Smooth muscle cell (in vitro differentiated cells): ENCODE measurements at regions not wholly inside any gene's neighbourhood (a gene's known extent, or its start where the extent isn't known, plus 50 kb on each side); places are given as distances from the start of the nearest gene placed in this dataset.
A peak's percentile ranks its signal among the peaks of the same experiment; 100 is the strongest.

Experiments
- DNase-seq: peaks from one replicate; lab custom pipeline; 2025; ENCODE audit not compliant: unreplicated experiment; lab: John Stamatoyannopoulos, UW
- H2AFZ ChIP-seq: fragments of 200-600 bp; sonication (generic); 2 replicates; pipeline ENCODE4 v1.6.0; 2016; ENCODE audit warnings: antibody characterized with exemption, low read depth, mild to moderate bottlenecking
- H3F3A ChIP-seq: fragments of 200-600 bp; sonication (generic); 2 replicates; pipeline ENCODE4 v1.6.0; 2017; ENCODE audit warnings: antibody characterized with exemption, low read depth
- H3K27ac ChIP-seq: fragments of 200-600 bp; sonication (generic); 2 replicates; pipeline ENCODE4 v1.5.1; 2016; ENCODE audit warnings: low read depth, mild to moderate bottlenecking
- H3K27me3 ChIP-seq: fragments of 200-600 bp; sonication (generic); 2 replicates; pipeline ENCODE4 v1.6.1; 2016; ENCODE audit warnings: low read depth, mild to moderate bottlenecking
- H3K36me3 ChIP-seq: fragments of 200-600 bp; sonication (generic); 2 replicates; pipeline ENCODE4 v1.5.1; 2016; ENCODE audit warnings: low read depth
- H3K4me1 ChIP-seq: fragments of 200-600 bp; sonication (generic); 2 replicates; pipeline ENCODE4 v1.5.1; 2016; ENCODE audit warnings: low read depth
- H3K4me2 ChIP-seq: fragments of 200-600 bp; sonication (generic); 2 replicates; pipeline ENCODE4 v1.6.0; 2016; ENCODE audit warnings: mild to moderate bottlenecking
- H3K4me3 ChIP-seq: fragments of 200-600 bp; sonication (generic); 2 replicates; pipeline ENCODE4 v1.5.1; 2016; ENCODE audit warnings: mild to moderate bottlenecking
- H3K79me2 ChIP-seq: fragments of 200-600 bp; sonication (generic); 2 replicates; pipeline ENCODE4 v1.6.0; 2016; ENCODE audit warnings: low read depth, mild to moderate bottlenecking
- H3K9ac ChIP-seq: fragments of 200-600 bp; sonication (generic); 2 replicates; pipeline ENCODE4 v1.6.0; 2016; ENCODE audit warnings: low read depth
- H3K9me3 ChIP-seq: fragments of 200-600 bp; sonication (generic); replicated peaks from 2 replicates; pipeline ENCODE4 v1.5.1; 2016; ENCODE audit warnings: low read depth
- H4K20me1 ChIP-seq: fragments of 200-600 bp; sonication (generic); 2 replicates; pipeline ENCODE4 v1.6.0; 2016; ENCODE audit warnings: low read depth
- CTCF ChIP-seq: fragments of 200-600 bp; sonication (generic); IDR thresholded peaks from 2 replicates; pipeline ENCODE4 v1.5.1; 2017; ENCODE audit warnings: borderline replicate concordance, mild to moderate bottlenecking, antibody characterized with exemption; ENCODE audit not compliant: insufficient read depth, poor library complexity, severe bottlenecking
- WGBS: methylation state at CpG from one replicate; pipeline ENCODE4 v1.1.7; 2016; ENCODE audit warnings: low lambda C conversion rate; 5-methylcytosine and 5-hydroxymethylcytosine counted together

GRCh38 chr2:198214114-198214596 lies 409.8 kb downstream of the PLCL1 start:
- no peaks in the 10 kb centered on the region for H3K9me3 ChIP-seq
- DNase-seq = no peak
- no peak overlapping the region for H3K27ac ChIP-seq
- no peak overlapping the region for H3K4me2 ChIP-seq
- no peaks in the 10 kb centered on the region for H3F3A ChIP-seq
- WGBS = 88% methylated on average over 5 of the region's 5 CpGs
- no peaks in the 10 kb centered on the region for H3K79me2 ChIP-seq
- H2AFZ ChIP-seq = peak overlapping the region; percentile 6
- H3K4me3 ChIP-seq = no peak overlapping the region
- H3K36me3 ChIP-seq = no peaks in the 10 kb centered on the region
- H4K20me1 ChIP-seq = no peaks in the 10 kb centered on the region
- H3K4me1 ChIP-seq = no peaks in the 10 kb centered on the region
- no peak for TF ChIP-seq CTCF
- H3K9ac ChIP-seq = no peak overlapping the region
- H3K27me3 ChIP-seq = no peaks in the 10 kb centered on the region

GRCh38 chr2:198213253-198213652 lies 408.9 kb downstream of the PLCL1 start:
- H4K20me1 ChIP-seq = no peaks in the 10 kb centered on the region
- H2AFZ ChIP-seq = peak overlapping the region; percentile 6
- DNase-seq = no peak
- no peaks in the 10 kb centered on the region for H3K36me3 ChIP-seq
- 68% methylated on average over 1 of the region's 1 CpG for WGBS
- H3K4me1 ChIP-seq = no peaks in the 10 kb centered on the region
- no peak overlapping the region for H3K27ac ChIP-seq
- no peaks in the 10 kb centered on the region for H3K9me3 ChIP-seq
- H3F3A ChIP-seq = no peaks in the 10 kb centered on the region
- H3K9ac ChIP-seq = no peak overlapping the region
- no peaks in the 10 kb centered on the region for H3K79me2 ChIP-seq
- no peak for TF ChIP-seq CTCF
- H3K27me3 ChIP-seq = no peaks in the 10 kb centered on the region
- H3K4me3 ChIP-seq = no peak overlapping the region
- H3K4me2 ChIP-seq = no peak overlapping the region

GRCh38 chr2:198211706-198212105 lies 407.3 kb downstream of the PLCL1 start:
- Histone ChIP-seq H3K9ac (no peak overlapping the region), H3K27me3 (no peaks in the 10 kb centered on the region), H3K4me1 (no peaks in the 10 kb centered on the region), H4K20me1 (no peaks in the 10 kb centered on the region), H3K4me3 (no peak overlapping the region), H3K36me3 (no peaks in the 10 kb centered on the region), H3K79me2 (no peaks in the 10 kb centered on the region), H3K9me3 (no peaks in the 10 kb centered on the region), H3K27ac (no peak overlapping the region), H2AFZ (no peak overlapping the region), H3K4me2 (no peak overlapping the region), H3F3A (no peaks in the 10 kb centered on the region)
- TF ChIP-seq CTCF = no peak
- 96% methylated on average over 2 of the region's 2 CpGs for WGBS
- DNase-seq = no peak

GRCh38 chr2:198203336-198204069 lies 399.1 kb downstream of the PLCL1 start:
- H2AFZ ChIP-seq = no peak overlapping the region
- H3K79me2 ChIP-seq = no peaks in the 10 kb centered on the region
- no peak overlapping the region for H3K4me2 ChIP-seq
- H3K4me1 ChIP-seq = no peaks in the 10 kb centered on the region
- H3K36me3 ChIP-seq = no peaks in the 10 kb centered on the region
- 78% methylated on average over 3 of the region's 3 CpGs for WGBS
- no peaks in the 10 kb centered on the region for H4K20me1 ChIP-seq
- no peaks in the 10 kb centered on the region for H3F3A ChIP-seq
- no peak for TF ChIP-seq CTCF
- no peaks in the 10 kb centered on the region for H3K9me3 ChIP-seq
- DNase-seq = no peak
- no peak overlapping the region for H3K27ac ChIP-seq
- no peaks in the 10 kb centered on the region for H3K27me3 ChIP-seq
- H3K4me3 ChIP-seq = no peak overlapping the region
- H3K9ac ChIP-seq = no peak overlapping the region
